Transverse colon (tissue), 4 donors: ENCODE measurements at regions not wholly inside any gene's neighbourhood (a gene's known extent, or its start where the extent isn't known, plus 50 kb on each side); places are given as distances from the start of the nearest gene placed in this dataset.

Experiments used
- DNase-seq: peaks from one replicate; pipeline ENCODE4 v3.0.0-alpha.2; 2019
- H3K27ac ChIP-seq, 4 donors: fragments of 200-600 bp; sonication (generic); 2 replicates each; pipeline ENCODE4 v1.5.1; 2016 to 2018; ENCODE audit warnings: inconsistent platforms in 4 of 4
- H3K27me3 ChIP-seq: fragments of 200-600 bp; sonication (generic); 2 replicates; pipeline ENCODE4 v1.5.1; 2017; ENCODE audit warnings: inconsistent platforms
- H3K36me3 ChIP-seq, 4 donors: fragments of 200-600 bp; sonication (generic); 2 replicates each; pipeline ENCODE4 v1.5.1; 2017 to 2019; ENCODE audit warnings: inconsistent platforms in 4 of 4
- H3K4me1 ChIP-seq, 4 donors: fragments of 200-600 bp; sonication (generic); 2 replicates each; pipeline ENCODE4 v1.5.1; 2017 to 2020; ENCODE audit warnings: inconsistent platforms in 4 of 4
- H3K4me3 ChIP-seq, 4 donors: fragments of 200-600 bp; sonication (generic); 1 replicate in 1 of 4; 2 replicates in 3 of 4; pipeline versions ENCODE4 v1.5.1 to v1.6.1; 2017 to 2019; ENCODE audit warnings: inconsistent platforms in 4 of 4
- H3K9me3 ChIP-seq, 2 donors: fragments of 200-600 bp; sonication (generic); 2 replicates each; pipeline ENCODE4 v1.5.1; 2017 to 2019; ENCODE audit warnings: inconsistent platforms in 2 of 2
- EP300 ChIP-seq: sonication (generic); formaldehyde crosslinking; IDR thresholded peaks from one replicate; pipeline ENCODE4 v1.6.1; 2017; ENCODE audit warnings: antibody characterized with exemption, low read depth
- POLR2A ChIP-seq: fragments of 450-650 bp; IDR thresholded peaks from one replicate; pipeline ENCODE4 v1.6.1; 2016; ENCODE audit warnings: antibody characterized with exemption, mild to moderate bottlenecking, moderate library complexity
- POLR2AphosphoS5 ChIP-seq, 3 donors: sonication (generic); formaldehyde crosslinking; IDR thresholded peaks; one replicate each; pipeline ENCODE4 v1.6.1; 2016; ENCODE audit warnings: antibody characterized with exemption in 3 of 3
- WGBS, 2 donors: methylation state at CpG; one replicate each; pipeline ENCODE4 v1.1.5; 2018; ENCODE audit warnings: low coverage in 1 of 2; 5-methylcytosine and 5-hydroxymethylcytosine counted together
- in situ Hi-C, 4 donors: fragments of 200-750 bp; cut with MboI; loops; one replicate each; pipeline versions ENCODE4 v1.15.0 to v1.15.1; 2017; ENCODE audit warnings: low sequenced_read_pairs in 3 of 4, low pct_ligation_motif_present in 1 of 4, low pct_unique_long_range_greater_than_20kb in 1 of 4
- intact Hi-C: fragments of 100-400 bp; cut with DNase I; formaldehyde crosslinking; loops from one replicate; pipeline ENCODE4 v1.15.1; 2023; ENCODE audit warnings: low total_unique reads
- TF ChIP-seq, protein P1 (sequence below), 5 experiments: fragments of 200-600 bp in 3 of 5; fragments of 450-650 bp in 2 of 5; sonication (generic) in 3 of 5; IDR thresholded peaks; 1 replicate in 2 of 5; 2 replicates in 3 of 5; pipeline ENCODE4 v1.5.1; 2016 to 2017; ENCODE audit warnings: antibody characterized with exemption in 5 of 5, inconsistent platforms in 3 of 5, mild to moderate bottlenecking in 2 of 5, moderate library complexity in 1 of 5

DNA sequence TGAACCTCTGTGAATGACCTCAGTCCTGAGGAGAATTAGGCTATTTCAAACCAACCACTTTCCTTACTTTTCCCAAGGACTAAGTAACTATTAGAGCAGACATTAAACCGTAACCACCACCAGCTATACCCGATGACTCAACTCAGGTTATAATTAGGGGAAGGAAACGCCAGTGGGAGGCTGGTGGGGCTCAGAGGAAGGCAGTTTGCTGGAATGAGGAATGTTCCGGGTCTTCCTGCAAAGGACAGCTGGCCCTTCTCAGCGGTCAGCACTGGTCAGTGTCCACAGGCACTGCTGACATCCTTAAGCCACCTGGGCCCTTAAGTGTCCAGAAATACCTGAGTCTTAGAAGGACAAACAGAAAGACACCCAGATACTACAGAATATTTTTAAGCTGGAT lies 515.2 kb downstream of the MAFB start:
- no peak for DNase-seq
- no peaks in the 10 kb centered on the region for H3K36me3 ChIP-seq
- in situ Hi-C loops = no loop called here
- no peak overlapping the region for H3K4me3 ChIP-seq
- TF ChIP-seq POLR2AphosphoS5 (IDR thresholded peaks at IDR 0.05) (no peak), POLR2A (no peak), EP300 (no peak)
- TF ChIP-seq, protein P1, sequence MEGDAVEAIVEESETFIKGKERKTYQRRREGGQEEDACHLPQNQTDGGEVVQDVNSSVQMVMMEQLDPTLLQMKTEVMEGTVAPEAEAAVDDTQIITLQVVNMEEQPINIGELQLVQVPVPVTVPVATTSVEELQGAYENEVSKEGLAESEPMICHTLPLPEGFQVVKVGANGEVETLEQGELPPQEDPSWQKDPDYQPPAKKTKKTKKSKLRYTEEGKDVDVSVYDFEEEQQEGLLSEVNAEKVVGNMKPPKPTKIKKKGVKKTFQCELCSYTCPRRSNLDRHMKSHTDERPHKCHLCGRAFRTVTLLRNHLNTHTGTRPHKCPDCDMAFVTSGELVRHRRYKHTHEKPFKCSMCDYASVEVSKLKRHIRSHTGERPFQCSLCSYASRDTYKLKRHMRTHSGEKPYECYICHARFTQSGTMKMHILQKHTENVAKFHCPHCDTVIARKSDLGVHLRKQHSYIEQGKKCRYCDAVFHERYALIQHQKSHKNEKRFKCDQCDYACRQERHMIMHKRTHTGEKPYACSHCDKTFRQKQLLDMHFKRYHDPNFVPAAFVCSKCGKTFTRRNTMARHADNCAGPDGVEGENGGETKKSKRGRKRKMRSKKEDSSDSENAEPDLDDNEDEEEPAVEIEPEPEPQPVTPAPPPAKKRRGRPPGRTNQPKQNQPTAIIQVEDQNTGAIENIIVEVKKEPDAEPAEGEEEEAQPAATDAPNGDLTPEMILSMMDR (IDR thresholded peaks at IDR 0.05) = no peak
- H3K4me1 ChIP-seq = no peaks in the 10 kb centered on the region
- H3K27me3 ChIP-seq = no peaks in the 10 kb centered on the region
- no peak overlapping the region for H3K27ac ChIP-seq
- intact Hi-C loops = no loop called here
- WGBS, 2 donors = 47 to 58% methylated on average over 4 to 5 of the region's 5 CpGs
- H3K9me3 ChIP-seq = no peaks in the 10 kb centered on the region

DNA sequence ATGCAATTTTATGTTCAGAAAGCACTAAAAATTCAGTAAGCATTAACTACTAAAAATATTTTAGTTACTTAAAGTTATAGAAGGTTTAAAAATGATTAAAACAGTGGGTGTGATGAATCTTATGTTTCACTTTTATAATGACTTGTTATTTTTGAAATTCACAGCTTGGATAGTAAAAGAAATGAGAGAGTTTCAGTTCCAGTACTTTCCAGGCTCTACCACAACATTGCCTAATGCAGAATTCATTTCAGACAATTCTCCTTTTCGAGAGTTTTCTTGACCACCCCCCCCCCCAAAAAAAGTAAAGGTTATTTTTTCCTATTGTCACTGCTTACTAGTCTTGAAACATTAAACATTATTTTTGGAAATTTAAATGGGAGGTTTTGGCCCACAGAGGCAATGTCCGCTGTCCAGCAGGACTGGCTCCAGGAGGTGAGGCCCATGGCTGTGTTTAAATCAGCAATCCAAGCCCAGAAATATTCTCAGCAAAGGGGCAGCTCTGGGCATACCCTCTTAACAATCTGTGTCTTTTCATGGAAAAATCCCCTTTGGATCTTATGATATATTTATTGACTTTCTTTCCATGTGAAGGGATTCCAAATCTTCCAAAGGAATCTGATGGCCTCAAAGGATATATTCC lies 519.9 kb downstream of the MAFB start:
- no peak for DNase-seq
- TF ChIP-seq EP300 = no peak
- TF ChIP-seq, protein P1 (IDR thresholded peaks at IDR 0.05) = no peak
- TF ChIP-seq POLR2A = no peak
- no peak for TF ChIP-seq POLR2AphosphoS5 (IDR thresholded peaks at IDR 0.05)
- 51 to 66% methylated on average over 2 of the region's 2 CpGs for WGBS, 2 donors
- H3K4me1 ChIP-seq = no peaks in the 10 kb centered on the region
- intact Hi-C loops (loop anchor here (5.0 kb wide), 1 partner anchor 623 kb away; no protein-coding TSS in a partner anchor), in situ Hi-C loops (no loop called here)
- no peak overlapping the region for H3K4me3 ChIP-seq
- no peaks in the 10 kb centered on the region for H3K36me3 ChIP-seq
- no peak overlapping the region for H3K27ac ChIP-seq
- no peaks in the 10 kb centered on the region for H3K9me3 ChIP-seq
- H3K27me3 ChIP-seq = no peaks in the 10 kb centered on the region

DNA sequence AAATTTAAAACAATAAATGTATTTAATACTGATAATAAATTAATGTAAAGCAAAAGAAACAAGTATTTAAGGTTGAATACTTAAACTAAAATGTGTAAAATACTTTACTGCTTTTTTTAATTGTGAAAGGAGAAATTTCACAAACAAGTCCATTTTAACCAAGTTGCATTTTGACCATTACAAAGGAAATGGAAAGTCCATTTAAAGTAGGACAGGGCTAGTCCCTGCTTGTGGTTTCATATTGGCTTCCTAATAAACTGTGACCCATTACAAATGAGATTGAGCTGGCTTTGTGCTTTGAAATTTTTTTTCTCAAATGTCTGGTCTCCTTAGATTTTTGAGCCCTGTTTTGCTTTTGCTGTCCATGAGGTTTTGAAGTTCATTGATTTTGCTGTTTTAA lies 527.6 kb downstream of the MAFB start:
- Histone ChIP-seq H3K4me3 (no peak overlapping the region), H3K36me3 (no peaks in the 10 kb centered on the region), H3K27me3 (no peaks in the 10 kb centered on the region), H3K27ac (no peak overlapping the region), H3K9me3 (no peaks in the 10 kb centered on the region), H3K4me1 (no peaks in the 10 kb centered on the region)
- no peak for DNase-seq
- no peak for TF ChIP-seq POLR2A
- TF ChIP-seq, protein P1 (IDR thresholded peaks at IDR 0.05) = no peak
- no peak for TF ChIP-seq EP300
- no peak for TF ChIP-seq POLR2AphosphoS5 (IDR thresholded peaks at IDR 0.05)
- intact Hi-C loops (no loop called here), in situ Hi-C loops (no loop called here)

DNA sequence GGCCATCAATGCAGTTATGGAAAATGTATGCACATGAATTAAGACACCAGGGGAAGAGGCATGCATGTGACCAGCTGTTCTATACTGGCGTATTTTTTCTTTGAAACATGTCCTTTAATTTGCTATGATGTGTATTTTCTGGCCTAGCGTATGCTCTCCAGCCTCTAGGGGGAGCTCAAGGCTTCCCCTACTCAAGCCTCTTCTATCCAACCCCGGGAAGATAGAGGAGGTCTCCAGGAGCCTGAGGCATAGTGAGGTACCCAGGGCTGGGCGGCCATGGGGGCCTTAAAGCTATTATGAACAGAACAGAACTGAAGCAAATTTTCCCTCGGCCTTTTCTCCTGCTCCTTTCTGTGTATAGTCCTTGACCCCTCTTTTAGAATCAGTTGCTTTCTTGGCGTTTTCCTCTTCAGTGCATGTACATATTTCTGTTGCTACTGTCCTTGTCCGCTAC lies 528.9 kb downstream of the MAFB start:
- WGBS, 2 donors = 47 to 60% methylated on average over 6 to 7 of the region's 7 CpGs
- H3K9me3 ChIP-seq = no peaks in the 10 kb centered on the region
- H3K36me3 ChIP-seq = no peaks in the 10 kb centered on the region
- intact Hi-C loops = no loop called here
- no peaks in the 10 kb centered on the region for H3K4me1 ChIP-seq
- in situ Hi-C loops = no loop called here
- H3K27ac ChIP-seq = no peak overlapping the region
- H3K4me3 ChIP-seq = no peak overlapping the region
- H3K27me3 ChIP-seq = no peaks in the 10 kb centered on the region
- TF ChIP-seq POLR2A = no peak
- TF ChIP-seq, protein P1 (IDR thresholded peaks at IDR 0.05) = peak; percentile 39 to 69 (median 55)
- DNase-seq = peak; percentile 27
